ENCODE measurements at regions not wholly inside any gene's neighbourhood (a gene's known extent, or its start where the extent isn't known, plus 50 kb on each side); places are given as distances from the start of the nearest gene placed in this dataset.

GRCh38 chr11:42490506-42490905, 821.3 kb upstream of the API5 start:
- TF ChIP-seq CTCF (IDR thresholded peaks at IDR 0.05; ENCODE audit: insufficient read depth, low read length) (no peak), REST (IDR thresholded peaks at IDR 0.05; ENCODE audit: insufficient replicate concordance, low read depth) (no peak), GABPA (IDR thresholded peaks at IDR 0.05; ENCODE audit: low read depth) (no peak), POLR2AphosphoS5 (IDR thresholded peaks at IDR 0.05; ENCODE audit: low read depth) (no peak), SPI1 (IDR thresholded peaks at IDR 0.05; ENCODE audit: borderline replicate concordance, low read depth) (no peak)
